GM20431 (cell line): ENCODE measurements at regions not wholly inside any gene's neighbourhood (a gene's known extent, or its start where the extent isn't known, plus 50 kb on each side); places are given as distances from the start of the nearest gene placed in this dataset.

ENCODE experiments used
- in situ Hi-C: fragments of 300-500 bp; cut with MseI, MboI; formaldehyde crosslinking; loops from one replicate; pipeline ENCODE4 v1.15.0; 2020; ENCODE audit warnings: low sequenced_read_pairs; ENCODE audit not compliant: unreplicated experiment

DNA sequence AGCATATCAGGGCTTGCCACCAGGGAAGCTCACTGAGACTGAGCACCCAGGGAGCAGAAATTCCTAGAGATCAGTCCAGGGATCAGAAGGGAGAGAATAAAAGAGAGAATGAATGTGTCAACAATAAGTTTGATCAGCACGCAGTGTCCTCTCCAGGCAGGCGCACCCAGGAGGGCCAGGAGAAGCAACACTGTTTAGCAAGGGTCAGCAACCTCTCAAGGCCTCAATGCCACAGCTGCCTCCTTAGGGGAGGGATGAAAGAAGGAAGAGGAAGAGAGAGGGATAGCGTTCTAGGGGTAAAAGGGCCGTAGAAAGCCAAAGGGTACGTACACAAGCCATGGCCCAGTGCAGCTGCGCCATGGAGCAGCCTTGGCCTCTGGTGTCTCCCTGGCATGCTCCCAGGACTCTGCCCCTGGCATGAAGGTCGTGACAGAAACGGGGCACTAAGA, 399.8 kb downstream of the SHQ1 start:
- in situ Hi-C loops = no loop called here

DNA sequence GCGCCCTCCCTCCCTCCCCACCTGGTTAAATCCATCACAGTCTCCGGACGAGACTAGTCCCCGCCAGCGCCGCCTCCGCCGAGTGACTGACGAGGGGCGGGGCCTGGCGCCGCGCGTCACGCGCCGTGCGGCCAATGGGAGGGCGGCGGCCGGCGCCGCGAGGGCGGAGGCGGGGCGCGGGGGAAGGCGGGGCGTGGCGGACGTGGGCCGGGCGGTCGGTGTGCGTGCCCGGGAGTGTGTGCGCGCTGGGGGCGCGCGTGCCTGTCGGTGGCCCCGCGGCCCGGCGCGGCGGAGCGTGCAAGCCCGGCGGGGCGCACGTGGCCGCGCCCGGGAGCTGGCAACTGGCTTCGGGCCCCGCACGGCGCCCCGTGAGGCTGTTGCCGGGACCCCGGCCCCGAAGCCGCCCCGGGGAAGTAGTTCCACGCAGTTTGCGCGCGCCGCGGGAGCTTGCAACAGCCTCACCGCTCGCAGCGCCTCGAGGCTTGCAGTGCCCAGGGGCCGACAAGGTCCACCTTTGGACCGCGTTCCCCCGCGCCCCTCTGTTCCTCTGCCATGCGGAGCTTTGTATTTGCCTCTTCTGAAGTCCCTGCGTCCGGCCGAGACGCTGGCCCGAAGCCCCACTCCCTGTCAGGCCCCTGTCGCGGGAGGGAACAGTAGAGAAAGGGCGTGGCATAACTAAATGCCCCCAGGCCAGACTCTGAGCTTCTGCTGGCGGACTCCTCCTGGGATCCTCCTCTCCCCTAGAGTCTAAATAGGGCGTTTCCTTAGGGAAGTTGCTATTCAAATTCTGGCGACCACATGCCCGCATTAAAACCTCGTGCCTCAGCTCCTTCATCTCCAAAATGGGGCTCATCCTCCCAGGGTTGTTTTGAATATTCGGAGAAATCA, 400.9 kb downstream of the SHQ1 start:
- in situ Hi-C loops = no loop called here

DNA sequence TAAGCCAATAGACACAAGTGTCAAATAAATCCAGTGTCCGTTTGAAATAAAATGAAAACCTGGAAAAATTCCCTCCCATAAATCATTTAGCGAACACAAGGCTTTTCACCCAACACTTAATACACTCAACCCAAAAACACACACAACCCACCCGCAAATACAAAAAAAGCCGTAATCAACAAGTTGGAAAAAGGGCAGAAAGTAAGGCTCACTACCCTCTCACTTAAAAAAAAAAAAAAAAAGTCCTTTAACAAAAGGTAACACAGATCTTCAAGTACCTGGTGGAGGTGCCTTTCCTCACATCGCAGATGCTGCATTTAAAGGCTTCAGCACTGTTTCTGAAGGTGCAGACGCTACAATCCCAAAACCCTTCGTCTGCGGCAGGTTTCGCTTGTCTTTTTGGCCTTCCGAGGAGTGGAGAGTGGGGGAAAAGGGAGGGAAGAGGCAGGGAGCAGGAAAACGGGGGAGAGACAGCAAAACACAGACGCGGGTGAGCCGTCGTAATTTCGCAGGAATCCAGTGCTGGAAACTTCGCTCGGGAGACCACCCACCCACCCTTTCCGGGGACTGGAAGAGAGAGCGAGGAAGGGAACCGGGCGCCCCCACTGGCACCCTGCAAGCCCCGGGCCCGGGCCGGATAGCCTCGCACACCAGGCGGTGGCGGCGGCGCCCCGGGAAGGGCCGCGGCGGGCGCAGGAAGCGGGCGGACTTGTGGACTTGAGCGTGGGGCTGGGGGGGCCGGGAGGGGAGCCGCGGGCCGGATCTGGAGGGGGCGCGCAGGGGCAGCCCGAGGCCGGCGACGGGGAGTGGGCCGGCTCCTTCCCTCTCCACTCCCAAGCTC, 401.8 kb downstream of the SHQ1 start, which contains the start of gene RYBP:
RYBP (minus strand) TSS at position 404 of the 841 bp plus-strand sequence.
- in situ Hi-C loops = no loop called here

DNA sequence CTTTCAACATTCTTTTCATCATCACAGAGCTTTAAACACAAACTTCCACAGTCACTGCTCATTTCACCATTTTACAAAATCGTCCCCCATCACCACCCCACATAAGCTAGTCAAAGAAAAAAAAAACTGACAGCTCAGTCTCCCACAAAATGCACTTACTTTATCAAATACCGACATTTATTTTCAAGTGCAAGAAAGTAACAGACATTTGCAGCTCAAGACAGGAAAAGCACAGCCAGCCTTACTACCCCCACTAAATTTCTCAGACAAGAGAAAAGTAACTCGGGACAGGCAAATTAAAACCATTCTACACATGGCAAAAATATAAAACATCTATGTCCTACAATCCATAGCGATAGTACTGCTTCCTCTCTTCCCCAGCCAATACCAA, 402.4 kb downstream of the SHQ1 start:
- in situ Hi-C loops = no loop called here

DNA sequence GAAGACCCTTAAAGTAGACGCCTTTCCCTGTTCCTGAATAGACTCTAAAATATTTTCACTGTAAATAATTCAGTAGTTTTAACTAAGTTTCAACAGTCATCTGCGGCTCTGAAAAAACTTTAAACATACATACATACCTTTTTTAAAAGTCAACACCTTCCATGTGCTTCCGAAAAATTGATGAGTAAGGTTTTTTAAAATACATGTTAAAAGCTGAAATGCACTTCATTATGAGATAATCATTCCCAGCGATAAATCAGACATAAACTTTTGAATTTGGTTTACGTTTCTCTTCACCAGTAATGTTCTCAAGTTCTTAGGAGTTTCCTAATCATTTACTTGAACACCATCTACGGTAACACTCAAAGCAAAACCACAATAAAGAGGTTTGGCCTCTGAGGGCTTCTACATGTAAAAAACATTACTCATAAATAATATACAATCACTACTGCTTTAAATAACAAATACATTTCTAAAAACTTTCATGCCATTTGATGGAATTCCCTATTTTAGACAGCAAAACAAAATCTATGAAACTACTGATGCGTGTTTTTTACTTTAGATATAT, 403.5 kb downstream of the SHQ1 start:
- in situ Hi-C loops = no loop called here

DNA sequence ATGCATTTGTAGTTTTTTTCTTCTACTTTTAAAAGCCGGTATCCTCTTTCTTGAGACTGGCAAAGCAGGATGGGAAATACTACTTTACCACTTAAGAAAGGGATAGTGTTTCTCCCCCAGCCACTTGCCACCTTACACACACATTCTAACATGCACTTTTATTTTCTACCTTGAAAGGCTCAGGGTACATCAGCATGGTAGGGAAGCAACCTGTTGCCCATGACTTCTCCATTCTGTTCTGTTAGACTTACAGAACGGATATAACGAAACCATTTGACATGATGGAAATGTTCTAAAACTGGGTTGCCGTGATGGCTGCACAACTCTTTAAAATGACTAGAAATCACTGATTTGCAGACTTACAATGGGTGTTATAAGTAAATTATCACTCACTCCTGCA, 405.5 kb downstream of the SHQ1 start:
- in situ Hi-C loops = no loop called here

DNA sequence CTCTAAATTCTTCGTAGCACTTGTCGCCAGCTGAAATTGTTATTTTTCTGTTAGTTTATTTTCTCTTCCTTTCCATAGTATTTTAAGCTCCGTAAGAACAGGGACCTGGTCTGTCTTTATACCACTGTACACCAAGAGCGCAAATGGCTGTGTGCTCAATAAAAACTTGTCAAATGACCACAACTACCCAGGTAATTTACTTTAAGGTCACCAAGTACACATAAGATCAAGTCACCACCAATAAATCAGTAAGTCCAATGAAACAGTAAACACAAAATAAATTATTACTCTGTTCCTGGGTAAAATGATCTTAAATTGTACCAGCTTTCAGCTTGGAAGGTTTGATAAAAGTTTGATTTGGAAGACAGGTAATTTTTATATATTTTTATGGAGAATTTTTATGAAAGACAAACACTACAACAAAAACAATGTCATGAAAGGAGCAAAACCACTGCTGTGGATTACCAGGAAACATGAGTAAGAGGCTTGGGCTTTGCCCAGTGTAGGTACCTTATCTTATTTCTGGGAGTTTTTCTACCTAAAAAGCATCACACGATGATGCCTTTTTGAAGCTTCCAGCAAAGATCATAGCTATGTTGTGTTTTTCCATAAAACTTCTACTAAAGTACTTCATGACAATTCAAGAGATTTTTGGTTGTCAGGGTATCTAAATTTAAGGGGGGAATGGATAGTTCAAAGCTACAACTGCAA, 406.8 kb downstream of the SHQ1 start:
- in situ Hi-C loops = no loop called here

DNA sequence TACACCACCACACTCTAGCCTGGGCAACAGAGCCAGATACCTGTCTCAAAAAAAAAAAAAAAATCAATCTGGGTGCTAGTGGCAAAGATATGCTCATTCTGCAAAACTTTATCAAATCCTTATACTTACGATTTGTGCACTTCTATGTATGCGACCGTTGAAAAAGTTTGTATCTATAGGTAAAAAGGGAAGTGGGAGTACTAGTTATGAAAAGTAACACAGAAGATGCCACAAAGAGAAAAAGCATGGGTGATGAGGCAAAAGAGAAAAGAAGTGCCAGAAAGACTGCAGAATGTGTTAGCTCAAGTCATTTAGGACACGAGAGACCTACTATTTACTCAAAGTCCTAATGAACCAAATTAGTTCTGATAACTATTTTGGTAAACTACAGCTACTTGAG, 407.8 kb downstream of the SHQ1 start:
- in situ Hi-C loops = no loop called here

DNA sequence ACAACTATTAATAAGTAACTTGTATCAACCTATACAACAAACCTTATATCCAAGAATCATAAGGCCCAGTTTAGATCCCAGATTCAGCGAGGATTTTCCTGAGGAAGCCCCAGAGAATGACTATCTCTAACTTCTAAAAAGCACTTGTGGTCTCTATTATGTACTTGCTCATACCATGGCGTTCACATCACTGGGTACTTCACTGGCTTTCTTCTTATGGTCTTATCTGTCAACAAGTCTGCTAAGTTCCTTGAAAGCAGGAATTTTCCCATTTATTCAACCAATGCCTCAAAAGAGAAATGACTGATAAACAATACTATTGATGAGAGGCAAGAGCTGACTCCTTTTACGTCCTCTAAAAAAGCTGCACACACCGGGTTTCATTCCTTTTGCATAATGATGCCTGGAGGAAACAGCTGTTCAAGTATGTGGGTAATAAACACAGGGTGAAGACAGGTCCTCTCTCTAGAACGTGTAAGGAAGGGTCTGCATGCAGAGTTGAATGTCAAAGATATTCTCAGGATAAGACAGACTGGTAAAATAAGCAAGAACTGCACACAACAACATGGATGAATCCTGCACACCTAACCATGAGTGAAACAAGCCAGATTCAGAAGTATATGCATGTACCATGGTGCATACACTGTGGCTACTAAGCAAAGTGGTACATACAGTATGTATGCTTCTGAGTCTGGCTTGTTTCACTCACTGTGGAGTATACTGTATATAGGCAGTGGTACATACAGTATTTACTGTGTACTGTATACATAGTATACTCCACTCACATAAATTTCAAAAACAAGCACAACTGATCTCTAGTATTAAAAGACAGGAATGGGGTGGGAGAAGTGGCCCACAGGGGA, 408.7 kb downstream of the SHQ1 start:
- in situ Hi-C loops = no loop called here

DNA sequence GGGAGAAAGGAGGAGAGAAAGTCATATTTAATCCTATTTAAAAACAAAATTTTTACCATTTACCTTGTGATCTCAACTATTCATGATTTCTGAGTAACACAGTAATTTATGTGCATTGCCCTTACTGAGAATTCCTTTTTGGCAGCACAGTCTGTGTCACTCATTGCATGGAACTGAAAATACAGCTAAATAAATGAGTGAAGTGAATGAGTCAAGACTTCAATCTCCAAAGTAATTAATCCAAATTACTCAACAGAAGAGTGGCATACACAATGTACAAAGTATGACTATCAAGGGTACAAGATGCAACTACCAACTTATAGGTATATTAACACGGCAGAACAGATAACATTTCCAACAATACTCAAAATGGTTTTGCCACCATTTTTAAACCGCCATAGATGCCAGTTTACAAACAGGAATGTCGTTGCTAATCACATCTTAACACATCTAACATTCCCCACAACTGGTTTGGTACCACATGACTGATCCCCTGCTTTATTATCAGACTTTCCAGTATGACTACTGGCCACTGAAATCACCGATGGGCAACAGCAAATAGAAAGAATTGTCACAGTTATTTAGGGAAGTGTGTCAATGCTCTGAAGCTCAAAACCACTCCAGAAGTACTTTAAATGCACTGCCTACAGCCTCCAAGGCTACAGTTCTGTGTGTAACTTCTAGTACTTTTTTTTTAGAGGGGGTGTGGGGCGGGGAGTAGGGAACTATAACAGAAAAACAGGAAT, 410.4 kb downstream of the SHQ1 start:
- in situ Hi-C loops = no loop called here

DNA sequence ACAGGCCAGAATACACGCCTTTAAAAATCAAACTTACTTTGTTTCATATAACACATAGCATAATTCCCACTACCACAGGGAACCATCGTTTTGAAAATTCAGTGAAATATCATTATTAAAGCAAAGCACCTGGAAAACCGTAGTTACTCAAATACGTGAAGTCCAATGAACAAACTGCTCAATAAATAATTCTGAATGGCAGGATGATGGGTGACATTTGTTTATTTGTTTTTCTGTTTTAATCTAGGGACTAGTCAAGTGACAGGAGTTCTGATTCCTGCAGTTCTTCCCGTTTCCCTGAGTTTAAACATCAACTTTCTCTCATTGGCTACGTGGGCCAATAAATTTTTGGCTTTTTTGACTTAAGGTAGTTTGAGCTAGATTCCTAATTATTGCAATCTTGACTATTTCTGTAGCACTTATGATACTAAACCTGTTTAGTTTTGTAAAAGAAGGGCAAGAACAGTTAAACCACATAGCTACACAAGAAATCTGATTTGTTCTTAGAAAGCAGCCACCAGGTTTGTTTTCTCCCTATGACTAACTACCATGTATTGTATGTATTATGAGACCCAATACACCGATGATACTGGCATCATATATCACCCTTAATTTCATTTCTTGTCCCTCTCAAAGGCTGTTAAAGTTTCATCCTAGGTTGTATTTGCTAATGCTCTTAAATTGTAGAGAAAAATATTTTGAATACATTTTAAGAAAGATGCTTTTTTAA, 411.2 kb downstream of the SHQ1 start:
- in situ Hi-C loops = no loop called here

DNA sequence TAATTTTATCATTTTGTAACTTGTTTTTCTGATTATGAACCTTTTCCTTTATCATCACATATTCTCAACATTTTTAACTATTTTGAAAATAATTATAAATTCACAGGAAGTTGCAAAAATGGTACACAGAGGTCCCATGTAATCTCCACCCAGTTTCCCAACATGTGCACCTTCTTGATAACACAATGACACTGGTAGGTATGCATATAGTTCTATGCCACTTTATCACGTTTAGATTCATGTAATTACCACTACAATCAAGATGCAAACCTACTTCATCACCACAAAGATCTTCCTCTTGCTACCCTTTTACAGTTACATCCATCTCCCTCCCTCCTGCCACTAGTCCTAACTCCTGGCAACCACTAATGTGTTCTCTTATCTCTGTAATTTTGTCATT, 413.9 kb downstream of the SHQ1 start:
- in situ Hi-C loops = no loop called here

DNA sequence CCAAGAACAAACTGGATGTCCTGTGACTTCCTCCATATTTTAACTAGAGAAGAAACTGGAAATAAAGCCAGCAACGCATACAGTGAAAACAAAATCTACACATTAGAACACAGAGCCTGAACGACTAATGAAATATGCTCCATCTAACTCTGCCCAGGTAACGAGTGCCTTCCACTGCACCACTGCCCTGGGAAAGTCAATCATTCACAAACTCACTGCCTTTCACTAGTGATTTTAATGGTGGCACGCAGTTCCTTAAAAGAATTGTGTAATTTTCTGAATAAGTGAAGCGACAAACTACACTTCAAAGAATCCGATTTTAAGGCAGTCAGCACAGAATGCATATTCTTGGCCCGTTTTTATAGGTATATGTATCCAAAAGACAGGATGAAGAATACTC, 416.0 kb downstream of the SHQ1 start:
- in situ Hi-C loops = no loop called here

DNA sequence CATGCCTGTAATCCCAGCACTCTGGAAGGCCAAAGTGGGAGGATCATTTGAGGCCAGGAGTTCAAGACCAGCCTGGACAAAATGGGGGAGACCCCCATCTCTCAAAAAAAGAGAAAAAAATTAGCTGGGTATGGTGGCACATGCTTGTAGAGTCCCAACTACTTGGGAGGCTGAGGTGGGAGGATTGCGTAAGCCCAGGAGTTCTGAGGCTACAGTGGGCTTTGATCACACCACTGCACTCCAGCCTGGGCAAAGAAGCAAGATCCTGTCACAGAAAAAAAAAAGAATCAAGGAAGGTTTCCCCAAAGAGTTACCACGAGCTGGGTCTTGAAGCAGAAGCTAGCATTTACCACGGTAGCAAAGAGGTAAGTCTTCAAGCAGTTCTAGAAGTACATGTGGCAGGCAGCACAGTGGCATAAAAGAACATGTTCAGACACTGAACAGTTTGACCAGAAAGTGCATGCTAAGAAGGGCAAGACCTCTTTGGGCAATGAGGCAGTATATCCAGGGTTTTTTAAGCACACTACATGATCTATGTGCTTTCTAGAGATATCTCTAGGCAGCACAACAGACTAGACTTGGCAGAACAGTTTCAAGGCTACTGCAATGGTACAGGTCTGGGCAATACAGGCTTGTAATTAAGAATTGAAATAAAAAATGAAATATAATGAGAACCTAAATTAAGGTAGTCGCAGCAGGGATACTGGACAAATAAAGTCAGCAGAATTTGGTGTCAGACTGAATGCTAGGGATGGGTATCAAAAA, 418.5 kb downstream of the SHQ1 start:
- in situ Hi-C loops = no loop called here

DNA sequence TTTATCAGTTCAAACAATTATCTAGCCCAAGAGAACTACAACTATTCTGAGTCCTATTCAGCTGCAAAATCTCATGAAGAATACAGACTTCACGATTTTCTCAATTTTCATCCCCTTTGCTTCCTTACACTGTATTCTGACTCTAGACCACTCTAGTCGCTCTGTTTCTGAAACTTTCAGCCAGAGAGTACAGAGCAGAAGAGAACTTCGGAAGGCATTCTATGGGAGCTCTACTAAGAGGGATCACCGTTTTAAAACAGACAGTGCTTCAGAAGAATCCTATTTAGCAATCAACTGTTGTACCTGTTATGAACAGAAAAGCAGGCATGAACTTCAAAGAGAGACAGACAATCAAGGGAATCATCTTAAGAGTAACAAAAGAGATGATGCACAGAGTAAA, 419.4 kb downstream of the SHQ1 start:
- in situ Hi-C loops = no loop called here

DNA sequence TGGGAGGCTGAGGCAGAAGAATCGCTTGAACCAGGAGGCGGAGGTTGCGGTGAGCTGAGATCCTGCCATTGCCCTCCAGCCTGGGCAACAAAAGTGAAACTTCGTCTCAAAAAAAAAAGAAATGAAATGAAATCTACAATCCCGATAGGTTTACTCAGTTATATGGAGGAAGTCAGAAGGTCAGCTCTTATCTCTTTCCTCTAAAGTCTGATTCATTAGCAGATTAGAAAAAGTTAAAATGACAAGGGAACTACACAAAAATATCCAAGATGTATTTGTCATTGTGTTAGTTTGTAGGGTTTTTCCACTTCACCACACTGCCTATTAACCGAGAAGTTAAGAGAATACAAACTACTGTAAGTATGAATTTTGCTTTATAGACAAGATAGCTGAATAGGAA, 420.6 kb downstream of the SHQ1 start:
- in situ Hi-C loops = no loop called here
